GM12892 (cell line): ENCODE measurements at regions not wholly inside any gene's neighbourhood (a gene's known extent, or its start where the extent isn't known, plus 50 kb on each side); places are given as distances from the start of the nearest gene placed in this dataset.

Experiments used
- POLR2A ChIP-seq: IDR thresholded peaks from 2 replicates; pipeline ENCODE4 v1.6.1; 2011; ENCODE audit warnings: low read depth, low read length, control low read depth
- POLR2AphosphoS5 ChIP-seq: IDR thresholded peaks from 2 replicates; pipeline ENCODE4 v1.6.1; 2011; ENCODE audit warnings: low read depth, low read length, control low read depth
- TAF1 ChIP-seq: IDR thresholded peaks from 2 replicates; pipeline ENCODE4 v1.6.1; 2011; ENCODE audit warnings: low read depth, mild to moderate bottlenecking, control low read depth, low read length, borderline replicate concordance

DNA sequence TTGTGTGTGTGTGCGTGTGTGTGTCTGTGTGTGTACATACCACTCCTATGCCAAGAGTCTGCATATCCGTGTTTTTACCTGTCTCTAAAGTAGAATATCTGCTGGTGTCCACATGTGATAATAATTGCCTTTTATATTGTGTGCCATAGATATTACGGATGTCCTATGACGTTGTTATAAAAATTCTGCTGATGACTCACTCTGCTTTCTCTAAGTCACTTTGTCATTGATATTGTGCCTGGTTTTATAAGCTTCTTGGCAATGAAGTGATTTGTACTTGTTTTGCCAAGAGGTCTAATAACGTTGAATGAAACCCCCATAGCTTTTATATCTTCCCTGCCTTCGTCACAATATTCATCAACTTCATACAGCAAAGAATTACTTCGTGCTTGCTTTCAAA, 102.6 kb upstream of the C1GALT1C1 start:
- TF ChIP-seq POLR2A = no peak
- TF ChIP-seq POLR2AphosphoS5 = no peak
- TF ChIP-seq TAF1 = no peak
